ENCODE measurements at regions not wholly inside any gene's neighbourhood (a gene's known extent, or its start where the extent isn't known, plus 50 kb on each side); places are given as distances from the start of the nearest gene placed in this dataset.

- POLR2A ChIA-PET, result no interaction called here
- FAIRE-seq (no peak), ATAC-seq (peak; percentile 40 to 66; a peak in 4 of 6 replicates), DNase-seq (ENCODE audit: low read depth in 1 of 2, low spot score in 1 of 2) (peak in 1 of 2 experiments; percentile 4)
- no peaks in the 10 kb centered on the region for H3K9me3 ChIP-seq
- H3K4me2 ChIP-seq, result no peak overlapping the region
- H3K4me1 ChIP-seq, result no peaks in the 10 kb centered on the region
- TF ChIP-seq NFE2L2 (conservative IDR thresholded peaks at IDR 0.05; ENCODE audit: low read length), result peak; percentile 20; the same call in 1 of the 2 replicates
- no peak for TF ChIP-seq BHLHE40 (IDR thresholded peaks at IDR 0.05; ENCODE audit: low read depth, low read length)
- TF ChIP-seq HMGXB4 (CRISPR knock-in tag; IDR thresholded peaks at IDR 0.05; ENCODE audit: borderline replicate concordance), result no peak
- TF ChIP-seq FOSL2 (IDR thresholded peaks at IDR 0.05), result no peak
- TF ChIP-seq FOSL2 (CRISPR knock-in tag; IDR thresholded peaks at IDR 0.05), result no peak
- WGBS (ENCODE audit: missing lambda C conversion rate), result 44% methylated on average over 6 of the region's 6 CpGs
- no peak overlapping the region for H3K4me3 ChIP-seq
- CTCF ChIA-PET, result no interaction called here
- no peak overlapping the region for H3K27ac ChIP-seq
Measured at GRCh38 chr7:54397836-54398612, 144.2 kb upstream of the VSTM2A start.

- FAIRE-seq (no peak), DNase-seq (ENCODE audit: low read depth in 1 of 2, low spot score in 1 of 2) (no peak), ATAC-seq (no peak)
- no peaks in the 10 kb centered on the region for H3K4me1 ChIP-seq
- WGBS (ENCODE audit: missing lambda C conversion rate), result 48% methylated on average over 5 of the region's 5 CpGs
- H3K4me3 ChIP-seq, result no peak overlapping the region
- POLR2A ChIA-PET, result no interaction called here
- H3K27ac ChIP-seq, result no peak overlapping the region
- CTCF ChIA-PET, result no interaction called here
- TF ChIP-seq HOXB5 (CRISPR knock-in tag; IDR thresholded peaks at IDR 0.05) (no peak), CTCF (IDR thresholded peaks at IDR 0.05) (no peak), MAFK (IDR thresholded peaks at IDR 0.05; ENCODE audit: partially characterized antibody) (no peak), USF2 (IDR thresholded peaks at IDR 0.05) (no peak), RCOR1 (IDR thresholded peaks at IDR 0.05; ENCODE audit: low read depth, low read length) (no peak), GATA3 (IDR thresholded peaks at IDR 0.05; ENCODE audit: borderline replicate concordance) (no peak), CHD2 (IDR thresholded peaks at IDR 0.05; ENCODE audit: low read length, partially characterized antibody) (no peak), HEYL (CRISPR knock-in tag; IDR thresholded peaks at IDR 0.05) (no peak)
- H3K9me3 ChIP-seq, result no peaks in the 10 kb centered on the region
- no peak overlapping the region for H3K4me2 ChIP-seq
Measured at GRCh38 chr7:54398863-54399262, 143.3 kb upstream of the VSTM2A start.

DNA sequence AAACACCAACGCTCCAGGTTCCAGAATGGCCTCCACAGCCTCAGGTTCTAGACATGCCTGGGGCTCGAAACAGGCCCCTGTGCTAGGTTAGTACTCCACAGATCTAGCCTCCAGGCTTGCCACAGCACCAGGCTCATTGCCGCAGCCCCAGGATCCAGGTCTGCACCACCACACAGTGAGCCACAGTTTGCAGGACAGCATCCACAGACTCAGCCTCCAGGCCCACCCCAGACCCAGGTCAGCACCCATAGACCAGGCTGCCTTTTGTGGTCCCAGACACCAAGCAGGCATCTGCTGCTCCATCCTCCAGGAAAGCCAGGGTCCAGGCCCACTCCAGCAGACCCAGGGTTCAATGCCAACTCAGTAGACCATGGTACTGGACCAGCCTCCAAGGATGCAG lies 132.3 kb upstream of the VSTM2A start:
- WGBS (ENCODE audit: missing lambda C conversion rate), result 0% methylated on average over 3 of the region's 3 CpGs
- Histone ChIP-seq H3K4me3 (no peak overlapping the region), H3K4me2 (no peak overlapping the region), H3K4me1 (no peaks in the 10 kb centered on the region), H3K27ac (no peak overlapping the region), H3K9me3 (0 out of 3 replicates have a peak, but pooled peaks cover 3% of the 10 kb centered on the region)
- DNase-seq (ENCODE audit: low read depth in 1 of 2, low spot score in 1 of 2) (no peak), FAIRE-seq (no peak), ATAC-seq (no peak)
- ChIA-PET CTCF (no interaction called here), POLR2A (no interaction called here)
- TF ChIP-seq BCL3 (IDR thresholded peaks at IDR 0.05) (no peak), CEBPB (IDR thresholded peaks at IDR 0.05) (no peak), KDM5A (IDR thresholded peaks at IDR 0.05) (no peak), HOXB5 (CRISPR knock-in tag; IDR thresholded peaks at IDR 0.05) (no peak), PBX3 (IDR thresholded peaks at IDR 0.05) (no peak), EP300 (IDR thresholded peaks at IDR 0.05) (no peak), RNF2 (IDR thresholded peaks at IDR 0.05; ENCODE audit: borderline replicate concordance, low read depth) (no peak), HEYL (CRISPR knock-in tag; IDR thresholded peaks at IDR 0.05) (no peak), ZFP36 (IDR thresholded peaks at IDR 0.05; ENCODE audit: borderline replicate concordance, partially characterized antibody) (no peak), RARB (CRISPR knock-in tag; IDR thresholded peaks at IDR 0.05) (no peak), KDM1A (IDR thresholded peaks at IDR 0.05; ENCODE audit: low read depth) (no peak), RAD21 (conservative IDR thresholded peaks at IDR 0.05 in 1 of 2, IDR thresholded peaks at IDR 0.05 in 1 of 2) (no peak), USF2 (IDR thresholded peaks at IDR 0.05) (no peak), FOSL2 (IDR thresholded peaks at IDR 0.05) (no peak), FOSL2 (CRISPR knock-in tag; IDR thresholded peaks at IDR 0.05) (no peak), ELK1 (IDR thresholded peaks at IDR 0.05; ENCODE audit: low read depth, low read length) (no peak)
